ENCODE measurements at regions not wholly inside any gene's neighbourhood (a gene's known extent, or its start where the extent isn't known, plus 50 kb on each side); places are given as distances from the start of the nearest gene placed in this dataset.
"Not testable (repeated sequence)": the region's sequence is repeated elsewhere in the genome, so short reads cannot be mapped to it uniquely, and the experiment has no call there.

DNA sequence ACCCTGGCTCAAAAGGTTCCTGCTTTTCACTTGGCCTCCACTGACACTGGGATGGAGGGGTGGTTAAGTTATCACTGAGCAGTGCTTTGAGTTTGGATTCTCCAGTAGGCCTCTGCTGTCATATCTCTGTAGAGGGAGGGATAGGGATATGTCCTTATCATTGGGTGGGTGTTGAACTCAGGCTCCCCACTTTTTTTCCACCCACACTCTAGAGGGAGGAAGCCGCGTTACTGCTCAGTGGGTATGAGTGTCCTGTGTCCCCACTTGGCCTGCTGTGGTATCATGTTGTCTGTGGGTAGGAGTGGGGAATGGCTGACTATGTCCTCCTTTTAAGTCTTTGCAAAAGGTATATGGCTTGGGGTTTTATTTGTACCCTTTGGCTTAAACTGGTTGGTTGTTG is 80.7 kb upstream of the TPTE start:
- H4K20me1 ChIP-seq (ENCODE audit: insufficient read depth, low read length); H3K9ac ChIP-seq (ENCODE audit: insufficient read depth, low read length, poor library complexity, severe bottlenecking); H3K27ac Mint-ChIP-seq; H3K27me3 Mint-ChIP-seq (ENCODE audit: low read depth in 3 of 3); H3K4me1 Mint-ChIP-seq; H3K4me2 ChIP-seq (replicated peaks; ENCODE audit: extremely low read depth, low read length, poor library complexity, severe bottlenecking); H3K4me3 Mint-ChIP-seq; intact Hi-C loops (cut with micrococcal nuclease); H3K4me3 ChIP-seq (replicated peaks in 1 of 3; ENCODE audit: low read depth in 2 of 3, low read length in 3 of 3); H3K9me3 Mint-ChIP-seq; H3K4me1 ChIP-seq (ENCODE audit: control insufficient read depth in 1 of 2, insufficient read depth in 2 of 2, low read length in 2 of 2); H3K36me3 Mint-ChIP-seq; H2AFZ ChIP-seq (ENCODE audit: insufficient read depth, low read depth, low read length, poor library complexity, severe bottlenecking); H3K27me3 ChIP-seq (ENCODE audit: control insufficient read depth in 2 of 2, insufficient read depth in 2 of 2, low read length in 2 of 2); H3K27ac ChIP-seq (ENCODE audit: low read depth in 1 of 2, low read length in 2 of 2); DNase-seq; H3K36me3 ChIP-seq (replicated peaks in 1 of 2; ENCODE audit: control insufficient read depth in 1 of 2, insufficient read depth in 2 of 2, low read length in 2 of 2); H3K79me2 ChIP-seq (ENCODE audit: insufficient read depth, low read length): not testable (repeated sequence)
- peaks cover 30 to 42% of the 10 kb centered on the region in 2 donors for H3K9me3 ChIP-seq (replicated peaks in 1 of 2; ENCODE audit: control insufficient read depth in 1 of 2, insufficient read depth in 1 of 2, low read length in 2 of 2)
- WGBS (ENCODE audit: insufficient coverage), result no CpG with 5 or more reads among the region's 2 CpGs

GRCh38 chr21:10442018-10442417 is 79.4 kb upstream of the TPTE start:
- H3K36me3 ChIP-seq (replicated peaks in 1 of 2; ENCODE audit: control insufficient read depth in 1 of 2, insufficient read depth in 2 of 2, low read length in 2 of 2); H3K36me3 Mint-ChIP-seq; H3K79me2 ChIP-seq (ENCODE audit: insufficient read depth, low read length); H3K4me3 Mint-ChIP-seq; DNase-seq; H3K4me2 ChIP-seq (replicated peaks; ENCODE audit: extremely low read depth, low read length, poor library complexity, severe bottlenecking); H2AFZ ChIP-seq (ENCODE audit: insufficient read depth, low read depth, low read length, poor library complexity, severe bottlenecking); H3K27ac Mint-ChIP-seq; intact Hi-C loops (cut with micrococcal nuclease); H3K27me3 ChIP-seq (ENCODE audit: control insufficient read depth in 2 of 2, insufficient read depth in 2 of 2, low read length in 2 of 2); H3K4me3 ChIP-seq (replicated peaks in 1 of 3; ENCODE audit: low read depth in 2 of 3, low read length in 3 of 3); H3K4me1 ChIP-seq (ENCODE audit: control insufficient read depth in 1 of 2, insufficient read depth in 2 of 2, low read length in 2 of 2); H3K27ac ChIP-seq (ENCODE audit: low read depth in 1 of 2, low read length in 2 of 2); H3K9ac ChIP-seq (ENCODE audit: insufficient read depth, low read length, poor library complexity, severe bottlenecking); H3K4me1 Mint-ChIP-seq; H4K20me1 ChIP-seq (ENCODE audit: insufficient read depth, low read length); H3K27me3 Mint-ChIP-seq (ENCODE audit: low read depth in 3 of 3): not testable (repeated sequence)
- H3K9me3 Mint-ChIP-seq, result peaks cover 3 to 13% (median 11%) of the 10 kb centered on the region in 7 donors
- peaks cover 37 to 38% of the 10 kb centered on the region in 2 donors for H3K9me3 ChIP-seq (replicated peaks in 1 of 2; ENCODE audit: control insufficient read depth in 1 of 2, insufficient read depth in 1 of 2, low read length in 2 of 2)
- WGBS (ENCODE audit: insufficient coverage), result 92% methylated on average over 2 of the region's 6 CpGs

DNA sequence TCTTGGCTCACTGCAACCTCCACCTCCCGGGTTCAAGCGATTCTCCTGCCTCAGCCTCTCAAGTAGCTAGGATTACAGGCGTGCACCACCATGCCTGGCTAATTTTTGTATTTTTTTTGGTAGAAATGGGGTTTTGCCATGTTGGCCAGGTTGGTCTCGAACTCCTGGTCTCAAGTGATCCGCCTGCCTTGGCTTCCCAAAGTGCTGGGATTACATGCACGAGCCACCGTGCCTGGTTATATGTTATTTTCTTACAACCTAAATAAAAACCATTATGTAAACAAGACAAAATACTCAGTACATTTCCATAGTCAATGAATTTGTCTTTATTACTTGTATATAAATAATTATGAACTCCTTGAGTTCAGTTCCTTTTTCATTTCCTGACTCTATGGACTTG is 75.7 kb upstream of the TPTE start:
- H2AFZ ChIP-seq (ENCODE audit: insufficient read depth, low read depth, low read length, poor library complexity, severe bottlenecking); H3K4me1 ChIP-seq (ENCODE audit: control insufficient read depth in 1 of 2, insufficient read depth in 2 of 2, low read length in 2 of 2); H3K79me2 ChIP-seq (ENCODE audit: insufficient read depth, low read length); H3K4me3 ChIP-seq (replicated peaks in 1 of 3; ENCODE audit: low read depth in 2 of 3, low read length in 3 of 3); H3K36me3 Mint-ChIP-seq; H3K27ac Mint-ChIP-seq; H3K4me2 ChIP-seq (replicated peaks; ENCODE audit: extremely low read depth, low read length, poor library complexity, severe bottlenecking); H3K36me3 ChIP-seq (replicated peaks in 1 of 2; ENCODE audit: control insufficient read depth in 1 of 2, insufficient read depth in 2 of 2, low read length in 2 of 2); H3K9ac ChIP-seq (ENCODE audit: insufficient read depth, low read length, poor library complexity, severe bottlenecking); H3K4me3 Mint-ChIP-seq; DNase-seq; intact Hi-C loops (cut with micrococcal nuclease); H3K27ac ChIP-seq (ENCODE audit: low read depth in 1 of 2, low read length in 2 of 2); H3K4me1 Mint-ChIP-seq; H3K27me3 ChIP-seq (ENCODE audit: control insufficient read depth in 2 of 2, insufficient read depth in 2 of 2, low read length in 2 of 2); H4K20me1 ChIP-seq (ENCODE audit: insufficient read depth, low read length); H3K27me3 Mint-ChIP-seq (ENCODE audit: low read depth in 3 of 3): not testable (repeated sequence)
- peaks cover 3 to 12% (median 7%) of the 10 kb centered on the region in 7 donors for H3K9me3 Mint-ChIP-seq
- H3K9me3 ChIP-seq (replicated peaks in 1 of 2; ENCODE audit: control insufficient read depth in 1 of 2, insufficient read depth in 1 of 2, low read length in 2 of 2), result peaks cover 28 to 49% of the 10 kb centered on the region in 2 donors
- 56% methylated on average over 3 of the region's 7 CpGs for WGBS (ENCODE audit: insufficient coverage)

- H3K4me1 Mint-ChIP-seq; H3K27me3 ChIP-seq (ENCODE audit: control insufficient read depth in 2 of 2, insufficient read depth in 2 of 2, low read length in 2 of 2): not testable (repeated sequence)
- WGBS (ENCODE audit: insufficient coverage), result 31% methylated on average over 3 of the region's 8 CpGs
Measured at GRCh38 chr21:10449451-10449850, 71.9 kb upstream of the TPTE start.

More at GRCh38 chr21:10449451-10449850, 71.9 kb upstream of the TPTE start:
- peaks cover 29 to 45% of the 10 kb centered on the region in 2 donors for H3K9me3 ChIP-seq (replicated peaks in 1 of 2; ENCODE audit: control insufficient read depth in 1 of 2, insufficient read depth in 1 of 2, low read length in 2 of 2)
- H3K4me1 ChIP-seq (ENCODE audit: control insufficient read depth in 1 of 2, insufficient read depth in 2 of 2, low read length in 2 of 2); H3K36me3 Mint-ChIP-seq; H3K9ac ChIP-seq (ENCODE audit: insufficient read depth, low read length, poor library complexity, severe bottlenecking); H3K27ac ChIP-seq (ENCODE audit: low read depth in 1 of 2, low read length in 2 of 2); H4K20me1 ChIP-seq (ENCODE audit: insufficient read depth, low read length); H3K4me2 ChIP-seq (replicated peaks; ENCODE audit: extremely low read depth, low read length, poor library complexity, severe bottlenecking); H3K4me3 Mint-ChIP-seq; intact Hi-C loops (cut with micrococcal nuclease); H3K79me2 ChIP-seq (ENCODE audit: insufficient read depth, low read length); H3K27me3 Mint-ChIP-seq (ENCODE audit: low read depth in 3 of 3); H2AFZ ChIP-seq (ENCODE audit: insufficient read depth, low read depth, low read length, poor library complexity, severe bottlenecking); DNase-seq; H3K4me3 ChIP-seq (replicated peaks in 1 of 3; ENCODE audit: low read depth in 2 of 3, low read length in 3 of 3); H3K36me3 ChIP-seq (replicated peaks in 1 of 2; ENCODE audit: control insufficient read depth in 1 of 2, insufficient read depth in 2 of 2, low read length in 2 of 2); H3K27ac Mint-ChIP-seq: not testable (repeated sequence)
- H3K9me3 Mint-ChIP-seq, result peaks cover 3 to 21% (median 13%) of the 10 kb centered on the region in 7 donors
